ENCODE measurements at regions not wholly inside any gene's neighbourhood (a gene's known extent, or its start where the extent isn't known, plus 50 kb on each side); places are given as distances from the start of the nearest gene placed in this dataset.

GRCh38 chr2:144217853-144218633, 301.9 kb downstream of the ZEB2 start:
- H4K20me1 ChIP-seq (ENCODE audit: low read depth, low read length): no peaks in the 10 kb centered on the region
- H3K27me3 ChIP-seq (ENCODE audit: low read length): no peaks in the 10 kb centered on the region
- TF ChIP-seq EZH2phosphoT487 (conservative IDR thresholded peaks at IDR 0.05; ENCODE audit: low read length): no peak
- TF ChIP-seq CTCF (IDR thresholded peaks at IDR 0.05; ENCODE audit: insufficient read depth, low read length, poor library complexity, severe bottlenecking): no peak
- H3F3A ChIP-seq (ENCODE audit: insufficient read depth): no peaks in the 10 kb centered on the region
- no peak overlapping the region for H2AFZ ChIP-seq (ENCODE audit: low read depth, low read length, severe bottlenecking)
- H3K9ac ChIP-seq (ENCODE audit: low read length): no peak overlapping the region
- no peak overlapping the region for H3K27ac ChIP-seq (ENCODE audit: low read depth, low read length)
- no peaks in the 10 kb centered on the region for H3K9me2 ChIP-seq (replicated peaks; ENCODE audit: insufficient read depth, low read length)
- no peak overlapping the region for H3K4me2 ChIP-seq (ENCODE audit: low read depth, low read length, poor library complexity, severe bottlenecking)
- no peak overlapping the region for H3K4me3 ChIP-seq (ENCODE audit: insufficient read depth, low read length, poor library complexity, severe bottlenecking)
- no peaks in the 10 kb centered on the region for H3K79me2 ChIP-seq (ENCODE audit: insufficient read depth, low read length)
- H3K9me3 ChIP-seq (ENCODE audit: insufficient read depth, low read length): no peaks in the 10 kb centered on the region
- no peaks in the 10 kb centered on the region; the same call in 1 of the 2 replicates for H3K36me3 ChIP-seq (ENCODE audit: low read length)

GRCh38 chr2:144215701-144216675, 303.9 kb downstream of the ZEB2 start:
- Histone ChIP-seq H4K20me1 (ENCODE audit: low read depth, low read length) (no peaks in the 10 kb centered on the region), H3K27me3 (ENCODE audit: low read length) (no peaks in the 10 kb centered on the region), H3K4me3 (ENCODE audit: insufficient read depth, low read length, poor library complexity, severe bottlenecking) (no peak overlapping the region), H3K27ac (ENCODE audit: low read depth, low read length) (no peak overlapping the region), H2AFZ (ENCODE audit: low read depth, low read length, severe bottlenecking) (no peak overlapping the region), H3K9me3 (ENCODE audit: insufficient read depth, low read length) (no peaks in the 10 kb centered on the region), H3F3A (ENCODE audit: insufficient read depth) (no peaks in the 10 kb centered on the region), H3K79me2 (ENCODE audit: insufficient read depth, low read length) (no peaks in the 10 kb centered on the region), H3K4me2 (ENCODE audit: low read depth, low read length, poor library complexity, severe bottlenecking) (no peak overlapping the region), H3K9me2 (replicated peaks; ENCODE audit: insufficient read depth, low read length) (no peaks in the 10 kb centered on the region), H3K9ac (ENCODE audit: low read length) (no peak overlapping the region), H3K36me3 (ENCODE audit: low read length) (no peaks in the 10 kb centered on the region; the same call in 1 of the 2 replicates)
- no peak for TF ChIP-seq CTCF (IDR thresholded peaks at IDR 0.05; ENCODE audit: insufficient read depth, low read length, poor library complexity, severe bottlenecking)
- TF ChIP-seq EZH2phosphoT487 (conservative IDR thresholded peaks at IDR 0.05; ENCODE audit: low read length): no peak

- no peak for TF ChIP-seq CTCF (IDR thresholded peaks at IDR 0.05; ENCODE audit: insufficient read depth, low read length, poor library complexity, severe bottlenecking)
- no peak for TF ChIP-seq EZH2phosphoT487 (conservative IDR thresholded peaks at IDR 0.05; ENCODE audit: low read length)
- no peaks in the 10 kb centered on the region for H3F3A ChIP-seq (ENCODE audit: insufficient read depth)
- H3K27ac ChIP-seq (ENCODE audit: low read depth, low read length): no peak overlapping the region
- no peak overlapping the region for H2AFZ ChIP-seq (ENCODE audit: low read depth, low read length, severe bottlenecking)
- no peak overlapping the region for H3K4me2 ChIP-seq (ENCODE audit: low read depth, low read length, poor library complexity, severe bottlenecking)
- H3K27me3 ChIP-seq (ENCODE audit: low read length): no peaks in the 10 kb centered on the region
- H3K4me3 ChIP-seq (ENCODE audit: insufficient read depth, low read length, poor library complexity, severe bottlenecking): no peak overlapping the region
- H3K9me2 ChIP-seq (replicated peaks; ENCODE audit: insufficient read depth, low read length): no peaks in the 10 kb centered on the region
- no peak overlapping the region for H3K9ac ChIP-seq (ENCODE audit: low read length)
- no peaks in the 10 kb centered on the region for H3K79me2 ChIP-seq (ENCODE audit: insufficient read depth, low read length)
- no peaks in the 10 kb centered on the region for H3K9me3 ChIP-seq (ENCODE audit: insufficient read depth, low read length)
- H3K36me3 ChIP-seq (ENCODE audit: low read length): no peaks in the 10 kb centered on the region; the same call in 1 of the 2 replicates
- H4K20me1 ChIP-seq (ENCODE audit: low read depth, low read length): no peaks in the 10 kb centered on the region
Measured at GRCh38 chr2:144215207-144215606, 304.7 kb downstream of the ZEB2 start.

Measured in SU-DHL-6 (cell line).